Spleen (tissue), 11 donors: ENCODE measurements at regions not wholly inside any gene's neighbourhood (a gene's known extent, or its start where the extent isn't known, plus 50 kb on each side); places are given as distances from the start of the nearest gene placed in this dataset.
A peak's percentile ranks its signal among the peaks of the same experiment; 100 is the strongest.

Source experiments
- DNase-seq: peaks from one replicate; pipeline ENCODE4 v3.0.0-alpha.2; 2020
- H3K27ac ChIP-seq, 8 donors: fragments of 200-600 bp; sonication (generic) in 7 of 8; 1 replicate in 4 of 8; 2 replicates in 4 of 8; pipeline versions ENCODE4 v1.5.0 to v1.8.0; 2016 to 2021; ENCODE audit warnings: inconsistent platforms in 4 of 8, mild to moderate bottlenecking in 4 of 8, moderate library complexity in 1 of 8
- H3K27me3 ChIP-seq, 7 donors: fragments of 200-600 bp; sonication (generic) in 6 of 7; replicated peaks in 1 of 7; 1 replicate in 4 of 7; 2 replicates in 3 of 7; pipeline versions ENCODE4 v1.5.0 to v1.8.0; 2016 to 2021; ENCODE audit warnings: inconsistent platforms in 3 of 7, mild to moderate bottlenecking in 1 of 7
- H3K36me3 ChIP-seq, 6 donors: fragments of 200-600 bp; sonication (generic) in 5 of 6; 1 replicate in 4 of 6; 2 replicates in 2 of 6; pipeline versions ENCODE4 v1.5.0 to v1.8.0; 2016 to 2021; ENCODE audit warnings: inconsistent platforms in 2 of 6
- H3K4me1 ChIP-seq, 6 donors: fragments of 200-600 bp; sonication (generic) in 5 of 6; 1 replicate in 3 of 6; 2 replicates in 3 of 6; pipeline versions ENCODE4 v1.5.0 to v1.8.0; 2016 to 2021; ENCODE audit warnings: inconsistent platforms in 3 of 6
- H3K4me3 ChIP-seq, 8 donors: fragments of 200-600 bp; sonication (generic) in 7 of 8; 1 replicate in 4 of 8; 2 replicates in 4 of 8; pipeline versions ENCODE4 v1.5.0 to v1.8.0; 2016 to 2021; ENCODE audit warnings: inconsistent platforms in 4 of 8, mild to moderate bottlenecking in 4 of 8, moderate library complexity in 2 of 8
- H3K9me3 ChIP-seq, 8 donors: fragments of 200-600 bp; sonication (generic) in 7 of 8; 1 replicate in 4 of 8; 2 replicates in 4 of 8; pipeline versions ENCODE4 v1.5.0 to v1.8.0; 2016 to 2021; ENCODE audit warnings: inconsistent platforms in 4 of 8
- CTCF ChIP-seq, 11 experiments: fragments of 200-600 bp in 7 of 11; fragments of 450-650 bp in 4 of 11; sonication (generic) in 4 of 11; IDR thresholded peaks in 8 of 11; conservative IDR thresholded peaks in 3 of 11; 1 replicate in 7 of 11; 2 replicates in 4 of 11; pipeline versions ENCODE4 v1.4.0 to v1.8.0; 2016 to 2021; ENCODE audit warnings: antibody characterized with exemption in 11 of 11, inconsistent platforms in 4 of 11, mild to moderate bottlenecking in 1 of 11
- POLR2A ChIP-seq, 3 donors: fragments of 450-650 bp; IDR thresholded peaks; one replicate each; pipeline ENCODE4 v1.5.1; 2017; ENCODE audit warnings: antibody characterized with exemption in 3 of 3, mild to moderate bottlenecking in 1 of 3
- POLR2AphosphoS5 ChIP-seq, 3 donors: sonication (generic); formaldehyde crosslinking; IDR thresholded peaks; one replicate each; pipeline ENCODE4 v1.5.1; 2017; ENCODE audit warnings: antibody characterized with exemption in 3 of 3
- WGBS, 5 donors: extraction: QIAGEN DNeasy Blood & Tissue Kit in 3 of 5; methylation state at CpG; one replicate each; pipeline versions ENCODE4 v1.1.5 to v1.1.7; 2013 to 2018; 5-methylcytosine and 5-hydroxymethylcytosine counted together
- intact Hi-C: fragments of 100-400 bp; cut with DNase I; formaldehyde crosslinking; loops from one replicate; pipeline ENCODE4 v1.15.0; 2023; ENCODE audit warnings: low total_unique reads
- donor health status: healthy with polysubstance abuse.
- donor health status: DM: no; HTN: no; CAD: no; lungs with moderate emphysema.
- donor health status: DM: no; HTN: no; CAD: no.
- donor health status: Bipolar disorder and iron deficiency.
- donor health status: healthy.
- donor health status: DM: no; HTN: no; CAD: no.
- donor health status: DM: yes; HTN: yes; CAD: no.

GRCh38 chr17:77444984-77445759 is 304.4 kb downstream of the SEC14L1 start:
- Histone ChIP-seq H3K4me3 (peak overlapping the region in 6 of 8 donors; percentile 13 to 64 (median 30)), H3K27ac (peak overlapping the region; percentile 71 to 97 (median 92)), H3K4me1 (peaks cover 84 to 100% (median 100%) of the 10 kb centered on the region in 6 donors), H3K9me3 (no peaks in the 10 kb centered on the region), H3K36me3 (peaks cover 0 to 15% (median 0%) of the 10 kb centered on the region in 6 donors), H3K27me3 (no peaks in the 10 kb centered on the region)
- 2 to 15% (median 9%) methylated on average over 11 to 15 of the region's 15 CpGs for WGBS, 5 donors
- intact Hi-C loops = no loop called here
- no peak for TF ChIP-seq CTCF (IDR thresholded peaks at IDR 0.05 in 8 of 11, conservative IDR thresholded peaks at IDR 0.05 in 3 of 11)
- peak in 1 of 3 donors; percentile 5 for TF ChIP-seq POLR2A (IDR thresholded peaks at IDR 0.05)
- peak; percentile 89 to 94 (median 91) for TF ChIP-seq POLR2AphosphoS5 (IDR thresholded peaks at IDR 0.05)
- peak; percentile 96 for DNase-seq

- 2 to 13% (median 6%) methylated on average over 14 to 16 of the region's 16 CpGs for WGBS, 5 donors
- DNase-seq = peak; percentile 93
- Histone ChIP-seq H3K4me1 (peaks cover 84 to 100% (median 100%) of the 10 kb centered on the region in 6 donors), H3K27ac (peak overlapping the region; percentile 71 to 97 (median 92)), H3K36me3 (peaks cover 0 to 15% (median 0%) of the 10 kb centered on the region in 6 donors), H3K9me3 (no peaks in the 10 kb centered on the region), H3K27me3 (no peaks in the 10 kb centered on the region), H3K4me3 (peak overlapping the region in 7 of 8 donors; percentile 13 to 64 (median 30))
- TF ChIP-seq CTCF (IDR thresholded peaks at IDR 0.05 in 8 of 11, conservative IDR thresholded peaks at IDR 0.05 in 3 of 11) (no peak), POLR2A (IDR thresholded peaks at IDR 0.05) (peak in 1 of 3 donors; percentile 5), POLR2AphosphoS5 (IDR thresholded peaks at IDR 0.05) (peak in 2 of 3 donors; percentile 36 to 84)
- intact Hi-C loops = no loop called here
Observed at GRCh38 chr17:77445760-77446532, 305.2 kb downstream of the SEC14L1 start.

- Histone ChIP-seq H3K9me3 (no peaks in the 10 kb centered on the region), H3K4me1 (peaks cover 75 to 100% (median 97%) of the 10 kb centered on the region in 6 donors), H3K27ac (peak overlapping the region; percentile 71 to 97 (median 92)), H3K27me3 (no peaks in the 10 kb centered on the region), H3K4me3 (peak overlapping the region in 1 of 8 donors; percentile 64), H3K36me3 (peaks cover 0 to 15% (median 0%) of the 10 kb centered on the region in 6 donors)
- intact Hi-C loops = no loop called here
- WGBS, 5 donors = 80 to 88% (median 86%) methylated on average over 20 of the region's 20 CpGs
- no peak for DNase-seq
- TF ChIP-seq POLR2A (IDR thresholded peaks at IDR 0.05) (no peak), POLR2AphosphoS5 (IDR thresholded peaks at IDR 0.05) (peak in 2 of 3 donors; percentile 48 to 49), CTCF (IDR thresholded peaks at IDR 0.05 in 8 of 11, conservative IDR thresholded peaks at IDR 0.05 in 3 of 11) (no peak)
Observed at GRCh38 chr17:77446940-77447634, 306.3 kb downstream of the SEC14L1 start.
